ENCODE measurements at regions not wholly inside any gene's neighbourhood (a gene's known extent, or its start where the extent isn't known, plus 50 kb on each side); places are given as distances from the start of the nearest gene placed in this dataset.
A peak's percentile ranks its signal among the peaks of the same experiment; 100 is the strongest.

DNA sequence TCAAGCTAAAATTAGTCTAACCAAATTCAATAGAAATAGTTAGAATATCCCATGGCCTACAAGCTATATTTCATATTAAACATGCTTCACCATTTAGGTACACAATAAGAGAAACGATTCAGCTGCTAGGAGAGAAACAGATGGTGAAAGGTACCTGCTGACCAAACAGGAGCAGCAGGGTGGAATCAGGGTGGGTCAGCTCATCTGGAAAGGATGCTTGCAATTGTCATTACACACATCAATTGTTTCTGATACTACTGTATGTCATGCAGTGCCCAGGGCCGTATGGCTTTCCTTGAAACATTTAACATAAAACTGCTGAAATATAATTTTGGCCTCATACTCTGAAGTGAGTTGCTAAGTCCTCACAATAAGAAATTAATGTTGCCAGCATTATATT, 776.0 kb downstream of the DACH1 start:
- no peak for DNase-seq (ENCODE audit: low read depth in 4 of 4, low spot score in 3 of 4)

DNA sequence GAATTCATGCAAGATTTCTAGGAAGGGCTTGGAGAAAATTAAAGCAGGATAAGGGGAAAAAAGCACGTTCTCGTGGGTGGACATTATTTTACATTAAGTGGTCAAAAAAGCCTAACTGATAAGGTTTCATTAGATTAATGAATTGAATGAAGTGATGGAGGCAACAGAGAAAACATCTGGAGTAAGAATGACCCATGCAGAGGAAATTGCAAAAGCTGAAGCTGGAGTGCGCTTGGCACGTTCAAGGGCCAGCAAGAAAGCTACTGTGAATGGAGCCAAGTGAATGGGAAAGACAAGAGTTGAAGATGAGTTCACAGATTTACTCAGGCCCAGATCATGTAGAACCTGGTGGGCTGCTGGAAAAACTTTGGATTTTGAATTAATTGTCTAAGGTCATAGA, 777.9 kb downstream of the DACH1 start:
- DNase-seq (ENCODE audit: low read depth in 4 of 4, low spot score in 3 of 4), result no peak

DNA sequence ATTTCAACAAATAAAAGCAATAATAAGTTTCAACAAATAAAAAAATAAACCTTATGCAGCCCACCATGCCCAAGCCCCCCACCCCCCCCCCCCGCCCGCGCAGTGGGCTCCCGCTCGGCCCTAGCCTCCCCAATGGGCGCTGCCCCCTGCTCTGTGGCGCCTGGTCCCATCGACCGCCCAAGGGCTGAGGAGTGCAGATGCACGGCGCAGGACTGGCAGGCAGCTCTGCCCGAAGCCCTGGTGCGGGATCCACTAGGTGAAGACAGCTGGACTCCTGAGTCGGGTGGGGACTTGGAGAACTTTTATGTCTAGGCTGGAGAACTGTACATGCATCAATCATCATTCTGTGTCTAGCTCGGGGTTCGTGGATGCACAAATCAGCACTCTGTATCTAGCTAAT, 779.6 kb downstream of the DACH1 start:
- no peak for DNase-seq (ENCODE audit: low read depth in 4 of 4, low spot score in 3 of 4)

DNA sequence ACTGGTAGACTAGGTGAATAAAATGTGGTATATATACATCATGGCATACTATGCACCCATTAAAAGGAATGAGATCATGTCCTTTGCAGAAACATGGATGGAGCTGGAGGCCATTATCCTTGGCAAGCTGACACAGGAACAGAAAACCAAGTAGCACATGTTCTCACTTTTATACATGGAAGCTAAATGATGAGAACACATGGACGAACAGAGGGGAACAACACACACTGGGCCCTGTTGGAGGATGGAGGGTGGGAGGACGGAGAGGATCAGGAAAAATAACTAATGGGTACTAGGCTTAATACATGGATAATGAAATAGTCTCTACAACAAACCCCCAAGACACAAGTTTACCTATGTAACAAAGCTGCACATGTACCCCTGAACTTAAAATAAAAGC, 780.0 kb downstream of the DACH1 start:
- DNase-seq (ENCODE audit: low read depth in 4 of 4, low spot score in 3 of 4), result no peak

DNA sequence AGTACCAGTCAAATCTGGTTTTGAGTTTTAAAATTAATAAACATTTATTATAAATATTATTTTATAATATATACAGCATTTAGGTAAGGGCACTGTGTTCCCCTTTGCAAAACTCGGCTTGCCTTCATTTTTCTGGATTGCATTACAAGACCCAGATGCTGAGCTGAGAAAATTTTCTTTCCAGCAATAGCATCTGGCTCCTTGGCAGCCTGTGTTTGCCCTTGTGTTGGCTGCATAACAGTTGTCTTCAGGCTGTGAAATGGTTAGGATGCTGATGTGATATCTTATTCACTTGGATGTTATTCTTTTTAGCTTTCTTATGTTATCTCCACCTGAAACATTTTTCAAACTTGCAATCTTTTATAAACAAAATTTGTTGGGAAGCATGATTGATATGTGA, 784.4 kb downstream of the DACH1 start:
- no peak for DNase-seq (ENCODE audit: low read depth in 4 of 4, low spot score in 3 of 4)

DNA sequence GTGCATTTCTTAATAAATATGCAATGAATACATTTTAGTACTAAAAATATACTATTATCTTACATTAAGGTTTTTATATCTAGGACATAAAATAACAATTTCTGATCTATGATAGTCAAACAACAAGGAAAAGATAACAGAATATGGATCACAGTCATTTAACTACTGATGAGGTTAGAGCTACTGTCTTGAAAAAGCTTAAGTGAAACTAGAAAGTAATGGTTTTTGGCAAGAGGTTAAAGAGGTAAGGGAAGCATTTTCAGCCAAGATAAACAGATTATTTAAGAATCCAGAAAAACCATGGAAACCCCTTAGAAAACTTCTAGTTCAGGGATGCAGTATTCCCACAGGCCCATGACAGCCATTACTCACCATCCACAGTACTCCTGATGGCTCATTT, 787.4 kb downstream of the DACH1 start:
- DNase-seq (ENCODE audit: low read depth in 4 of 4, low spot score in 3 of 4), result no peak

DNA sequence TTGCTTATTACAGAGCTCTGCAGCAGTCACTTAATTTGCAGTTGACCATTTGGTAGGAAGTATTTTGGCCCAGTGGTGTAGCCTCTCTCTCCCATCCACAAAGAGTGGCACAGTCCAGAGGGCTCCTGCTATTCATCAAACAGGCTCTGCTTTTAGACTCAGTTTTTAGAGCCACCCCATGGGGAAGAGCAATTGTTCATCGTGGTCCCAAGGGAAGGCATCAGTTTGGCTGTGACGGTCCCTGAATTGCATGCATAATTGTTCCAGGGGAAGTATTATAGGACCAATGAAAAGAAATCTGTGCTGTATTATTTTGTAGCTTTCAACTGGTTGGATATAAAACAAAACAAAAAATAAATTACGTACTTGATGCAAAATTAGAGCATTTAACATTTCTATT, 799.0 kb downstream of the DACH1 start:
- DNase-seq (ENCODE audit: low read depth in 4 of 4, low spot score in 3 of 4), result no peak

DNA sequence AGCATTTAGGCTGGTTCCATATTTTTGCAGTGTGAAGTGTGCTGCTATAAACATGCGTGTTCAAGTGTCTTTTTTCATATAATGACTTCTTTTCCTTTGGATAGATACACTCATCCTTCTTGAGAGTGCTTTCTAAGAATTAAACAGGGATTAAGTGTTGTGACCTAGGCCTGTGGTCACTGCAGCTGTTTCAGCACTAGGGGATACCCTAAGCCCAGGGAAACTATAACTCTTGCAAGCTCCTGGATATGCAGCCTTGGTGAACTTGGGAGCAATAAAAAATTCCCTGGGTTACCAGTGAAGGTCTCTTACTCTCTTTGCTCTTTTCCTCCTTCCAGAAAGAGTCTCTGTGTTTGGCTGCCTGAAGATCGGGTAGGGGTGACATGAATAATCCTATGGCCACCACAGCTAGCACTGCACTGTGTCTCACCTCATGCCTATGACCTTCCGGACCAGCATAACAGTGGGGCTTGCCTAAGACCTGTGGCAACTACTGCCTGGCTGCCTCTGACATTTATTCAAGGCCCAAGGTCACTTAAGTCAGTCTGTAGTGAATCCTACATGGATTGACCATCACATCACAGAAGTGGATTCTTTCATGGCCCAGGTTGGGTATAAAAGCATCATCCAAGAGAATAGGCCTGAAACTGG, 799.7 kb downstream of the DACH1 start:
- peak in 2 of 4 donors; percentile 5 to 11 for DNase-seq (ENCODE audit: low read depth in 4 of 4, low spot score in 3 of 4)

DNA sequence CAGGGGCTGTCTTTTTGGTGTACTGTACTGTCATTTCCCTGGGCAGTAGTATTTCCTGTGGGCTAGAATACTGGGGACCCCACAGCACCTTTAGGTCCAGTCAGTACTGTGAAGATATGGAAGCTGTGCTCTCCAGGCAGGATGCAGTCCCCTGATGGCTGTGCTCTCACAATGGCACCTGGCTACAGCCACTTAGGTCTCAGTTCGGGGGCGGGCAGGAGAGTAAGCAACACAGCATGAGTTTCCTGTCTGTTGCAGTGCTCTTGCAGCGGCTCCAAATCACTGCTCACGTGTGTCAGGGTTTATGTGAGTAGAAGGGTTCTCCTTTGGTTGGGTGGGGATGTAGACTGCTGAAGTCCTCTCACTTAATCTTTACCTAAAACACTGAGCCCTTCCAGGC, 810.4 kb downstream of the DACH1 start:
- no peak for DNase-seq (ENCODE audit: low read depth in 4 of 4, low spot score in 3 of 4)

DNA sequence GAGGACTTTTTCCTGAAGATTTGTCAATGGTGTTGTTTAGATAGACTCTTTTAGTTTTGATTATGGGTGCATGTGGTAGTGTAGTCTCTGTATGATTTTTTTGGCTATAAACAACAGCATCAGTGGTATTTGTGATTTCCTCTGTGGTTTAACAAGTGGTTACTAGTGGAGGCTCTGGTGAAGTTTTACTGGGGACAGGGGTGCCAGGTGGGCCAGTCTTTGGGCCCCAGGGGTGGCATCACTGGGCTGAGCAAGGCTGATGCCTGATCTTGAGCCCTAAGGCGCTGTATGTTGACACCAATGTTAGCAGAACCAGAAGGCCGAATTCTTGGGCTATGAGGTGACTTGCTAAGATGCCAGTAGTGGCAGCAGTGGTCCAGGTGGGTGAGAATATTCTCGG, 811.4 kb downstream of the DACH1 start:
- no peak for DNase-seq (ENCODE audit: low read depth in 4 of 4, low spot score in 3 of 4)

DNA sequence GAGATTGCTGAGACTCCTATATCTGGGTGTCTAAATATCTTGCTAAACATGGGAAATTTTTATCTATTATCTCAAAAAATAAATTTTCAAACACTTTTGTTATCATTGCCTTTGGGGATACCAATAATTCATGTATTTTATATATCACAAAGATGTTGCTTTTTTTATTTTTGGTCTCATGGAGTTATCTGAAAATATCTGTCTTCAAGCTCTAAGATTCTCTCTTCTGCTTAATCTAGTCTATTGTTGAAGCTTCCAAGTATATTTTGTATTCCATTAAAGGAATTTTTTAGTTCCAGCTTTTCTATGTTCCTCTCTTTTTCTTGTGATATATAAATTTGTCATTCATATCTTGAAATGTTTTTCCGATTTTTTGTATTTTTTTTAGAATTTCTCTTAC, 812.0 kb downstream of the DACH1 start:
- no peak for DNase-seq (ENCODE audit: low read depth in 4 of 4, low spot score in 3 of 4)

DNA sequence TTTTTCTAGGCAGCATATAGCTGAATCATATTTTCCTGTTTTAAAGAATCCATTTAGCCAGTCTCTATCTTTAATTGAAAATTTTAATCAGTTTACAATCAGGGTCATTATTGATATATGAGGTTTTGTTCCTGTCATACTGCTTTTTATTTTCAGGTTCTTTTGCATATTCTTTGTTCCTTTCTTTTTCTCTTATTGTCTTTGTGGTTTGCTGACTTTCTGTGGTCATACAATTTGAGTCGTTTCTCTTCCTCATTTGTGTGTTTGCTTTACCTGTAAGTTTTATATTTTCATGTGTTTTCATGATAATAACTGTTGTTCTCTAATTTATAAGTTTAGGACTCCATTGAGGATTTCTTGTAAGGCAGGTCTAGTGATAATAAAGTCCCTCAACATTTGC, 812.6 kb downstream of the DACH1 start:
- DNase-seq (ENCODE audit: low read depth in 4 of 4, low spot score in 3 of 4), result no peak

DNA sequence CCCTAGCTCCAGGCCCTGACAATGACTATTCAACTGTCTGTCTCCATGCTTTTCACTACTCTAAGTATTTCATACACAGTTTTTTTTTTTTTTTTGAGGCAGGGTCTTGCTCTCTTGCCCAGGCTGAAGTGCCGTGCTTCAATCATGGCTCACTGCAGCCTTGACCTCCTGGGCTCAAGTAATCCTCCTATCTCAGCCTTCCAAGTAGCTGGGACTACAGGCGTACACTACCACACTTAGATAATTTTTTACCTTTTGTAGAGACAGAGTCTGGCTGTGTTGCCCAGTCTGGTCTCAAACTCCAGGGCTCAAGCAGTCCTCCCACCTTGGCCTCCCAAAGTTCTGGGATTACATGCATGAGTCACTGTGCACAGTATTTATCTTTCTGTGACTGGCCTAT, 815.4 kb downstream of the DACH1 start:
- DNase-seq (ENCODE audit: low read depth in 4 of 4, low spot score in 3 of 4), result no peak

DNA sequence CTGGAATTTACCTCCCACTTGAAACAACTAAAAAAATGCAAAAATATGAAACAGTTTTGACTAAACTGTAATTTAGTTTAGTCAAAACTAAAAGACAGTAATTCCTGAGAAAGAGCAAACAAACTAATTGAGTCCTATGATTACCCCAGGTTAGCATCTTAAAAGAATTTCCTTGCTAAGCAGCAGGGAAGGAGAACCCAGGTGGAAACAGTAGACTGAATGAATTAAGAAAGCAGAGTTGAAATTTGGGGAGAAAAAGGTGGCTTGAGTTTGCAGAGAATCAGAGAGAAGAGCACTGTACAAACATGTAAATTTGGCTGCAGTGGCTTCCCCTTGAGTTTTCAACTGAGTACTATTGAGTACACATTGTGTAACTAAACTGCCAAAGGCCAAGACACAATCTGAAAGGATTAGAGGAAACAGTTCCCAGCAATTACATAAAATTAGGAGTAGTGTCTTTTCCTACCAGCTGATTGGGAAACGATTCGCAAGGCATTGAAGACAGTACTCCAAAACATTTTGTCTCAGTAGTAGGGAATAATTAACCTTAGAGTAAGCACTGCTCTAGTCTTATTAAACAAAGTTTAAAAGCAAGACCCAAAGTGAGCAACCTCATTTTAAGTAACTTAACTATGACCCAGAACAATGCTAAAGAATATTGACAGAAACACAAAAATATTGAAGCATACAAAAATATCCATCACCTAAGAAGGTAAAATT, 820.5 kb downstream of the DACH1 start:
- no peak for DNase-seq (ENCODE audit: low read depth in 4 of 4, low spot score in 3 of 4)

DNA sequence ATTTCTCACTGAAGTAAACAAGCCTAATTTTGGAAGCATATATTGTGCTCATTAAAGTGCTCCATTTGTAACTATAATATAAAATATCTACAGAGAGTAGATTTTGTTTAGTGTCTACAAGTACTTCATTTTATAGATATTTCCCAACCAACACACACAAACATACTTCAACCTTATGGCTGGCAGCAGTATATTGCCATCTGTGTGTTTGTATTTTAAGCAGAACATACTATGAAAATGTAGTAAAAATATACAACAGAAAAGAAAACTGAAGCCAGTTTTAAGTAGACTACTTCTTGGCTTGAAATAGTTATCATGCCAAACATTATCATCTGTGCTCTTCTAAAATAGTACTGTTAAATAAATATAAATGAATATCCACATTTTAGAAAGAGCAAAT, 821.9 kb downstream of the DACH1 start:
- DNase-seq (ENCODE audit: low read depth in 4 of 4, low spot score in 3 of 4), result no peak

DNA sequence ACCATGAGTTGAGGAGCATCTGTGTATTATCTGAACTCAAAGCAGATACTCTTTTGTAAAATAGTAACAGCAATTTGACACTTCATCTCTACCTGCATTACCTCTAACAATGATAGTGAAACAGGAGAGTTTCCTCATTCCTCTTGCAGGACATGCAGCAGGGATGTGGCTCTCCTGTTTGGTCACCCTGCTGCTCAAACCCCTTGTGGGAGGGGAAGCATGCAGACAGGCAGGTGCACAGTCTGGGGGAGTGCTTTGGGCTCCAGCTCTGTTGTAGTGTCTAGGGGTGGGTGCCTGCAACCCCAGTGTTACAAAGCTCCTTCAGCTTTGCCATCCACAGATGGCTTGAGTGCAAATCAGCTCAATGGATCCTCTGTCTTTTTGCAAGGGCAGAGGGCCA, 827.6 kb downstream of the DACH1 start:
- no peak for DNase-seq (ENCODE audit: low read depth in 4 of 4, low spot score in 3 of 4)

DNA sequence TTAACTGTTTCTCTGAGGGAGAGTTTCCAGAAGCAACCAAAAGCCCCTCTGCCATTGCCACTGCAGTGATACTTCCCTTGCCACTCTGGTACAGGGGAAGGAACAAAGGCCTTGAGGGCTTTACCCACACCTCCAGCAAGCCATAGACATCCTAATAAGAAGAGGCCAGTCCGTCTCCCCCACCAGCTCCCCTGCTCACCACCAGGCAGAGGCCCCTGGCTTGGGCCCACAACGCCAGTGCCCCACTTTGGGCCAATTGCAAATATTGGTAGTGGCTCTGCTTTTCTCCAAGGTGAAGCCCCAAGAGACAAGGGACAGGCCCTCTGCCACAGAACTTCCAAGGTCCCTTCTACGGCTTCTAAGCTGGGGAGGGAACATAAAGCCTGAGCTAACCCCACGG, 833.0 kb downstream of the DACH1 start:
- no peak for DNase-seq (ENCODE audit: low read depth in 4 of 4, low spot score in 3 of 4)

DNA sequence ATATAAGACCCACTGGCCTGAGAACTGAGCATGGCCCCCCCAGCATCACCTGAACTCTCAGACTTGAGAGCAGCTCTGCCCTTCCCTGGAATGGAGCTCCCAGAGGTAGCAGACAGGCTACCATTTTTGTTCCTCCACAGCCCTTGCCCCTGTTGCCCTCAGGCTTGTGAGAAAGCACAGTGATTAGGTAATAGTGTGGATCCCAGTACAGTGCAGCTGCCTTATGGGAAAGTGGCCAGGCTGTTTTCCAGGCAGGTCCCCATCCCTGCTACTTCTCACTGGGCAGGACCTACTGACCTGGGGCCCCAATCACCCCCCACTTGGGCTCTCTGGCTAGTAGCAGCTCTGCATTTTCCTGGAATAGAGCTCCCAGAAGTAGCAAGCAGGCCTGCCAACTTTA, 834.0 kb downstream of the DACH1 start:
- DNase-seq (ENCODE audit: low read depth in 4 of 4, low spot score in 3 of 4), result no peak

DNA sequence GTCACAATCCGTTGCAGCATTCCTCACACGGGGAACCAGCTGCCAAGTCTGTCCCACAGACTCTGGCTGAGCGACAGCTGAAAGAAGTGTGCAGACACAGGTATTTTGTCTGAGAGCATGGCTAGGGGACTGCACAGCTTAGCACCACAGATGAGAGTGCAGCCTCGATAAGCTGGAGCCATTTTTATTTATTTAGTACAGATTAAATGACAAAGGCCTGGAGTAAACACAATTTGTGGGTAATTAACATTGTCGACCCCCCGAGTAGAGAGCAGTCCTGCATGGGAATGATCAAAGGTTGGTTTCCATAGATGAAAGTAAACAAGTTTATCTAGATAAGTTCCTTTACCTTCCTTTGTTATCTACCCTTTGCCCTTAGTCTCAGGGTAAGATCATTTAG, 836.2 kb downstream of the DACH1 start:
- no peak for DNase-seq (ENCODE audit: low read depth in 4 of 4, low spot score in 3 of 4)

DNA sequence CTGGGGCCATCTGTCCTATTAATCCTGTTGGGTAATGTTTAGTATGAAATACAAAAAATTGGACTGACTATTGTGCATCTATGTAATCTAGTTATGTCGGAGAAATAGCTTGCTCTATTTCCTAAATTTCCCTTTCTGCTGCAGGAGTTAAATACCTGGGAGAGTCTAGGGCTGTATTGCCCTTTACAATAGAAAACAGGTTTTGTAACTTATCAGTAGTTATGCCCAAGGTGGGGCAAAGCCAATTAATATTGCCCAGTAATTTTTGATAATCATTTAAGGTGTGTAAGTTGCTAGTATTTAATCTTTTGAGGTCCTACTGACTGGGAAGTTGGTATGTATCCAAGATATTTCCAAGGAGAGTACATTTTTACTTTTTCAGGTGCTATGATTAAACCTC, 838.1 kb downstream of the DACH1 start:
- DNase-seq (ENCODE audit: low read depth in 4 of 4, low spot score in 3 of 4), result no peak

DNA sequence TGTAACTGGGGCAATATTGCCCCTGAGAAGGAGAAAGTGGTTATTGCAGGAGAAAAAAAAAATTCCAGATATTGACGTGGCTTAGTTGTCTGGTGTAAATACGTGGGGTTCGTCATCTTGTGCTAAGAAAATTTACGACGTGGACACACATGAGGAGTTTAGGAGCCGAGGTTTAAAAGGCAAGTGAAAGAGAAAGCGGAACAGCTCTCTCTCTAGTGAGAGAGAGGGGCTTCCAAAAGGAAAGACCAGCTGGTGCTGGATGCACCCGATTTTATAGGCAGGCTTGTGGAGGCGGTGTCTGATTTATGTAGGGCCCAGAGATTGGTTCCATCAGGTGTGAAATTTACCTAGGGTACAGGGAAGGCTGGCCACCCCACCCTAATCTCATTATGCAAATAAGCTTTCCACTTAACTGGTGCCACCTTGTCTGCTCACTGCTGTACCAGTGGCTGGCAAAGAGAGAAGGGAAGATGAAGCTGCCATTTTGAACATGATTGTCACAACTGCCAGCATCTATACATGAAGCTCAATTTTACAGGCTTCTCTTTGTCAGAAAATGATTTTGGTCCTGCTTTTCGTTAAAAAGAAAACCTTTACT, 845.1 kb downstream of the DACH1 start:
- peak in 3 of 4 donors; percentile 22 to 35 (median 33) for DNase-seq (ENCODE audit: low read depth in 4 of 4, low spot score in 3 of 4)

DNA sequence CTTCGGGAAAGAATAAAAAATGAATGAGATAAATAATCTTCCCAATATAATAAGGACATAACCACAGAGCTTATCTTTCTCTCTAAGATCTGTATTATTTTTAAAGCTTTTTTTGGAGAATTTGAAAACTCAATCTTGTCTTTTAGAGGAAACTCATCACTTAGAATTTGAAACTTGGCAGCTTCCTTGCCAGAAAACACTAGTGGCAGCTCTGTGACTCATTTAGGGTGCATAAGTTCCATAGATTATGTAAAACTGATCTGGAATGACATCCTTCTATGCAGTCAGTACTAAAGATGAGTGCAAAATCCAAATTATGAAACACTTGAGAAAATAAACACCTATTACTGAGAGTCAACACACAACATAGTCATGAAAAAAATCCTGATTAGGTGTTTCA, 848.0 kb downstream of the DACH1 start:
- DNase-seq (ENCODE audit: low read depth in 4 of 4, low spot score in 3 of 4), result no peak
